Omental fat pad (tissue), 3 donors: ENCODE measurements at regions not wholly inside any gene's neighbourhood (a gene's known extent, or its start where the extent isn't known, plus 50 kb on each side); places are given as distances from the start of the nearest gene placed in this dataset.
"Not testable (repeated sequence)": the region's sequence is repeated elsewhere in the genome, so short reads cannot be mapped to it uniquely, and the experiment has no call there.

Source experiments
- ATAC-seq: fragments of 150-250 bp; one replicate; pipeline ENCODE4 v1.9.1; 2016; ENCODE audit warnings: mild to moderate bottlenecking, moderate library complexity; ENCODE audit not compliant: low FRiP score
- DNase-seq: peaks from one replicate; pipeline ENCODE4 v3.0.0-alpha.2; 2019; ENCODE audit warnings: low spot score
- TF ChIP-seq, protein P1 (sequence below), 3 donors: fragments of 450-650 bp; IDR thresholded peaks; one replicate each; pipeline ENCODE4 v1.5.1; 2016 to 2017; ENCODE audit warnings: antibody characterized with exemption in 3 of 3, mild to moderate bottlenecking in 3 of 3, moderate library complexity in 2 of 3

DNA sequence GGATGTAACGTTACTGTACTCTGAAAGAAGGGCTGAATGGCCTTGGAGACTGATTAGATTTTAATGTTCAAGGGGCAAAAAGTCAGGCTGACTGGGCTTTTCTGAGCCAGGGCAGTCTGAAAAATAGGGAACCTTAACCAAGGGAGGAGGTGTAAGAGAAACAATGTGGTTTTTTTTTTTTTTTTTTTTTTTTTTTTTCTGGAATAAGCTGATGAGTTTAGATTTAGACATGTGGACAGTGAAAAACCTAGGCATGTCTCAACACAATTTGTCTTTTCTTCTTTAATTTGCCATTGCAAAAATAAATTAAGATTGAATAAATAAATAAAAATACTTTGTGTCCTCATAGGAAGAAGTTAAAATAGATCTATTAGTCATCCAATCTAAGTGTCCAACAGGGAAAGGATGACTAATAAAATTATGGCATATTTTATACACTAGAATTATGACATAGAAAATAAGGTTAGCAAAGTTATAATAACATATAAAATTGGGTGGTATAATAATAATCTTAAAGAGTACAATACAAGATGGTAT, 237.6 kb upstream of the TRIB2 start:
- TF ChIP-seq, protein P1, sequence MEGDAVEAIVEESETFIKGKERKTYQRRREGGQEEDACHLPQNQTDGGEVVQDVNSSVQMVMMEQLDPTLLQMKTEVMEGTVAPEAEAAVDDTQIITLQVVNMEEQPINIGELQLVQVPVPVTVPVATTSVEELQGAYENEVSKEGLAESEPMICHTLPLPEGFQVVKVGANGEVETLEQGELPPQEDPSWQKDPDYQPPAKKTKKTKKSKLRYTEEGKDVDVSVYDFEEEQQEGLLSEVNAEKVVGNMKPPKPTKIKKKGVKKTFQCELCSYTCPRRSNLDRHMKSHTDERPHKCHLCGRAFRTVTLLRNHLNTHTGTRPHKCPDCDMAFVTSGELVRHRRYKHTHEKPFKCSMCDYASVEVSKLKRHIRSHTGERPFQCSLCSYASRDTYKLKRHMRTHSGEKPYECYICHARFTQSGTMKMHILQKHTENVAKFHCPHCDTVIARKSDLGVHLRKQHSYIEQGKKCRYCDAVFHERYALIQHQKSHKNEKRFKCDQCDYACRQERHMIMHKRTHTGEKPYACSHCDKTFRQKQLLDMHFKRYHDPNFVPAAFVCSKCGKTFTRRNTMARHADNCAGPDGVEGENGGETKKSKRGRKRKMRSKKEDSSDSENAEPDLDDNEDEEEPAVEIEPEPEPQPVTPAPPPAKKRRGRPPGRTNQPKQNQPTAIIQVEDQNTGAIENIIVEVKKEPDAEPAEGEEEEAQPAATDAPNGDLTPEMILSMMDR (IDR thresholded peaks at IDR 0.05), result no peak
- DNase-seq (no peak), ATAC-seq (no peak)

- TF ChIP-seq, protein P1 (IDR thresholded peaks at IDR 0.05), result no peak
- ATAC-seq (no peak), DNase-seq (no peak)
Measured at GRCh38 chr2:12484536-12485115, 232.1 kb upstream of the TRIB2 start.

GRCh38 chr2:12486205-12487118, 230.3 kb upstream of the TRIB2 start:
- ATAC-seq (no peak), DNase-seq (no peak)
- TF ChIP-seq, protein P1 (IDR thresholded peaks at IDR 0.05), result no peak

DNA sequence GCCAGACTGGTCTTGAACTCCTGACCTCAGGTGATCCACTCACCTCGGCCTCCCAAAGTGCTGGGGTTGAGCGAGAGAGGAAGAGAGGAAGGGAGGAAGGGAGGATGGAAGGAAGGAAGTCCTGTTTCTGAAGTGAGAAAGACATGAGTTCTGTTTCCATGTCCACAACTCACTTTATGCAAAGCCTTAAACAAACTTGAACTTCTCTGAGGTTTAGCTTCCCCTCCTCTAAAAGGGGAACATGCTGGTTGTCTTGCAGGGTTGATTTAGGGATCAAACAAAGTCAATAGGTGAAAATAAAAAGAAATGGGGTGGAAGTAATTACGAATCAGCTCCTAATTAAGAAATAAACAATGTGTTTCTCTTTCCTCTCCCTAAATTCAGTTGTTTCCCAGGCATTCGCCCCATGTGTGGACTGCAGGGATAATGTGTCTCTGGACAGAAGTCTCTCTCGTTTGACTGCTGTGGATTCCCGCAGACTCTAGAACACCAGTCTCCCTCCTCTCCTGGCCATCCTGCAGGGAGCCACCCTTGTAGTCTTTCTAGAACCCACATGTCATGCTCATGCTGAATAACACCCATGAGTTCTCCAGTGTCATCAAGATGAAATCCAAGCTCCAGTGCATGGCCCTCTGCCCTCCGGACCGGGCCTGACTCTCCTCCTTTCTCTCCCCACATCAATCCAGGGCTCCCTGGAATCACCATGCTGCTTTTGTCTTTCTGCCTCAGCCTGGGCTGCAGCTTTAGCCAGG, 229.3 kb upstream of the TRIB2 start:
- TF ChIP-seq, protein P1 (IDR thresholded peaks at IDR 0.05), result no peak
- ATAC-seq (no peak), DNase-seq (no peak)

GRCh38 chr2:12488352-12489318, 228.1 kb upstream of the TRIB2 start:
- TF ChIP-seq, protein P1 (IDR thresholded peaks at IDR 0.05), result no peak
- no peak for DNase-seq
- ATAC-seq, result no peak

DNA sequence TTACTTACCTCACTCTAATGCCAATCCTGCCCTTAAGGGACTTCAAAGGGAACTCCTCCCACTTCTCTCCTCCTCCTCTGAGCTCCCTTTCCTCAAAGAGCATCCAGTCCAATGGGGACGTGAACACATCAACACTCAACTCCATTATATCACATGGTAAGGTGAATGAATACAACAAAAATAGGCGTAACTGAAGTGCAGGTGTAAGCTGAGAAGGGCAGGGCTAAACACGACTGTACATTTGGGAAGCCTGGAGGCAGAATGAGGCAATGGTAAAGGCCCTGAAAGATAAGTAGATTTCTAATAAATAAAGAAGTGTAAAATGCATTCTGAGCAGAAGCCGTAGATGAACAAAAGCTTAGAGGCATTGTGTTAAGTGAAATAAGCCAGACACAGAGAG, 226.1 kb upstream of the TRIB2 start:
- DNase-seq, result no peak
- ATAC-seq, result no peak
- TF ChIP-seq, protein P1 (IDR thresholded peaks at IDR 0.05), result no peak

- not testable (repeated sequence) for ATAC-seq, DNase-seq
Measured at GRCh38 chr2:12492360-12492759, 224.4 kb upstream of the TRIB2 start.
